Spleen (tissue), 7 donors: ENCODE measurements at regions not wholly inside any gene's neighbourhood (a gene's known extent, or its start where the extent isn't known, plus 50 kb on each side); places are given as distances from the start of the nearest gene placed in this dataset.

Experiments used
- POLR2A ChIP-seq, 3 donors: fragments of 450-650 bp; IDR thresholded peaks; one replicate each; pipeline ENCODE4 v1.5.1; 2017; ENCODE audit warnings: antibody characterized with exemption in 3 of 3, mild to moderate bottlenecking in 1 of 3
- POLR2AphosphoS5 ChIP-seq, 3 donors: sonication (generic); formaldehyde crosslinking; IDR thresholded peaks; one replicate each; pipeline ENCODE4 v1.5.1; 2017; ENCODE audit warnings: antibody characterized with exemption in 3 of 3
- TF ChIP-seq, protein P1 (sequence below), 11 experiments: fragments of 200-600 bp in 7 of 11; fragments of 450-650 bp in 4 of 11; sonication (generic) in 4 of 11; IDR thresholded peaks in 8 of 11; conservative IDR thresholded peaks in 3 of 11; 1 replicate in 7 of 11; 2 replicates in 4 of 11; pipeline versions ENCODE4 v1.4.0 to v1.8.0; 2016 to 2021; ENCODE audit warnings: antibody characterized with exemption in 11 of 11, inconsistent platforms in 4 of 11, mild to moderate bottlenecking in 1 of 11
- donor health status: DM: no; HTN: no; CAD: no; lungs with moderate emphysema.
- donor health status: DM: no; HTN: no; CAD: no.
- donor health status: DM: no; HTN: no; CAD: no.

- TF ChIP-seq, protein P1, sequence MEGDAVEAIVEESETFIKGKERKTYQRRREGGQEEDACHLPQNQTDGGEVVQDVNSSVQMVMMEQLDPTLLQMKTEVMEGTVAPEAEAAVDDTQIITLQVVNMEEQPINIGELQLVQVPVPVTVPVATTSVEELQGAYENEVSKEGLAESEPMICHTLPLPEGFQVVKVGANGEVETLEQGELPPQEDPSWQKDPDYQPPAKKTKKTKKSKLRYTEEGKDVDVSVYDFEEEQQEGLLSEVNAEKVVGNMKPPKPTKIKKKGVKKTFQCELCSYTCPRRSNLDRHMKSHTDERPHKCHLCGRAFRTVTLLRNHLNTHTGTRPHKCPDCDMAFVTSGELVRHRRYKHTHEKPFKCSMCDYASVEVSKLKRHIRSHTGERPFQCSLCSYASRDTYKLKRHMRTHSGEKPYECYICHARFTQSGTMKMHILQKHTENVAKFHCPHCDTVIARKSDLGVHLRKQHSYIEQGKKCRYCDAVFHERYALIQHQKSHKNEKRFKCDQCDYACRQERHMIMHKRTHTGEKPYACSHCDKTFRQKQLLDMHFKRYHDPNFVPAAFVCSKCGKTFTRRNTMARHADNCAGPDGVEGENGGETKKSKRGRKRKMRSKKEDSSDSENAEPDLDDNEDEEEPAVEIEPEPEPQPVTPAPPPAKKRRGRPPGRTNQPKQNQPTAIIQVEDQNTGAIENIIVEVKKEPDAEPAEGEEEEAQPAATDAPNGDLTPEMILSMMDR (IDR thresholded peaks at IDR 0.05 in 8 of 11, conservative IDR thresholded peaks at IDR 0.05 in 3 of 11): no peak
- no peak for TF ChIP-seq POLR2AphosphoS5 (IDR thresholded peaks at IDR 0.05)
- TF ChIP-seq POLR2A (IDR thresholded peaks at IDR 0.05): no peak
These were observed 125.5 kb upstream of the RMST start for GRCh38 chr12:97336900-97337751.
